Cardiac muscle cell (in vitro differentiated cells and primary cell): ENCODE measurements at regions not wholly inside any gene's neighbourhood (a gene's known extent, or its start where the extent isn't known, plus 50 kb on each side); places are given as distances from the start of the nearest gene placed in this dataset.
A peak's percentile ranks its signal among the peaks of the same experiment; 100 is the strongest.

Experiments used
- DNase-seq, 2 donors: peaks; one replicate each; pipeline versions ENCODE4 v3.0.0 to v3.0.0-alpha.2; 2010 to 2017; ENCODE audit warnings: low read depth in 1 of 2, low spot score in 1 of 2
- H3K27ac ChIP-seq: fragments of 200-600 bp; sonication (generic); 2 replicates; pipeline ENCODE4 v1.5.1; 2016
- H3K27me3 ChIP-seq: fragments of 200-600 bp; sonication (generic); 2 replicates; pipeline ENCODE4 v1.6.0; 2016; ENCODE audit warnings: control low read depth
- H3K36me3 ChIP-seq: fragments of 200-600 bp; sonication (generic); 2 replicates; pipeline ENCODE4 v1.5.1; 2016; ENCODE audit warnings: control low read depth
- H3K4me1 ChIP-seq: fragments of 200-600 bp; sonication (generic); 2 replicates; pipeline ENCODE4 v1.8.1; 2017; ENCODE audit warnings: low read depth, mild to moderate bottlenecking, mixed run types
- H3K4me3 ChIP-seq: fragments of 200-600 bp; sonication (generic); 2 replicates; pipeline ENCODE4 v1.5.1; 2016; ENCODE audit warnings: mild to moderate bottlenecking
- H3K9me3 ChIP-seq: fragments of 200-600 bp; sonication (generic); 2 replicates; pipeline ENCODE4 v1.5.1; 2017; ENCODE audit warnings: low read depth, mild to moderate bottlenecking, control low read depth
- CTCF ChIP-seq: IDR thresholded peaks from 2 replicates; pipeline ENCODE4 v1.5.1; 2012; ENCODE audit warnings: low read depth, mild to moderate bottlenecking, low read length

- H3K9me3 ChIP-seq, result no peaks in the 10 kb centered on the region
- no peak for TF ChIP-seq CTCF
- peak in 1 of 2 donors; percentile 12 for DNase-seq
- no peak overlapping the region for H3K4me3 ChIP-seq
- no peak overlapping the region for H3K27ac ChIP-seq
- no peaks in the 10 kb centered on the region for H3K36me3 ChIP-seq
- no peaks in the 10 kb centered on the region for H3K4me1 ChIP-seq
- no peaks in the 10 kb centered on the region for H3K27me3 ChIP-seq
These were observed 355.3 kb upstream of the DCBLD2 start for GRCh38 chr3:99256788-99257187.

- no peak overlapping the region for H3K4me3 ChIP-seq
- H3K9me3 ChIP-seq, result no peaks in the 10 kb centered on the region
- H3K27ac ChIP-seq, result no peak overlapping the region
- H3K36me3 ChIP-seq, result no peaks in the 10 kb centered on the region
- no peaks in the 10 kb centered on the region for H3K27me3 ChIP-seq
- TF ChIP-seq CTCF, result no peak
- H3K4me1 ChIP-seq, result peaks cover 6% of the 10 kb centered on the region
- no peak for DNase-seq
These were observed 352.5 kb upstream of the DCBLD2 start for GRCh38 chr3:99253963-99254355.

- Histone ChIP-seq H3K4me1 (peaks cover 6% of the 10 kb centered on the region), H3K4me3 (no peak overlapping the region), H3K9me3 (no peaks in the 10 kb centered on the region), H3K27me3 (no peaks in the 10 kb centered on the region), H3K27ac (no peak overlapping the region), H3K36me3 (no peaks in the 10 kb centered on the region)
- TF ChIP-seq CTCF, result no peak
- DNase-seq, result peak; percentile 6 to 75
These were observed 349.4 kb upstream of the DCBLD2 start for GRCh38 chr3:99250821-99251355.

- H3K36me3 ChIP-seq, result no peaks in the 10 kb centered on the region
- DNase-seq, result no peak
- H3K27me3 ChIP-seq, result no peaks in the 10 kb centered on the region
- TF ChIP-seq CTCF, result no peak
- no peak overlapping the region for H3K27ac ChIP-seq
- H3K9me3 ChIP-seq, result no peaks in the 10 kb centered on the region
- peaks cover 6% of the 10 kb centered on the region for H3K4me1 ChIP-seq
- no peak overlapping the region for H3K4me3 ChIP-seq
These were observed 348.8 kb upstream of the DCBLD2 start for GRCh38 chr3:99250272-99250671.

GRCh38 chr3:99249627-99250026 lies 348.1 kb upstream of the DCBLD2 start:
- H3K9me3 ChIP-seq, result no peaks in the 10 kb centered on the region
- no peak overlapping the region for H3K27ac ChIP-seq
- TF ChIP-seq CTCF, result no peak
- H3K4me1 ChIP-seq, result peaks cover 6% of the 10 kb centered on the region
- DNase-seq, result no peak
- H3K36me3 ChIP-seq, result no peaks in the 10 kb centered on the region
- H3K4me3 ChIP-seq, result no peak overlapping the region
- no peaks in the 10 kb centered on the region for H3K27me3 ChIP-seq

GRCh38 chr3:99248913-99249312 lies 347.4 kb upstream of the DCBLD2 start:
- H3K4me3 ChIP-seq, result no peak overlapping the region
- no peak for TF ChIP-seq CTCF
- no peaks in the 10 kb centered on the region for H3K36me3 ChIP-seq
- DNase-seq, result peak in 1 of 2 donors; percentile 6
- peaks cover 6% of the 10 kb centered on the region for H3K4me1 ChIP-seq
- no peak overlapping the region for H3K27ac ChIP-seq
- no peaks in the 10 kb centered on the region for H3K27me3 ChIP-seq
- H3K9me3 ChIP-seq, result no peaks in the 10 kb centered on the region
